Transverse colon (tissue), 3 donors: ENCODE measurements at regions not wholly inside any gene's neighbourhood (a gene's known extent, or its start where the extent isn't known, plus 50 kb on each side); places are given as distances from the start of the nearest gene placed in this dataset.

ENCODE experiments used
- CTCF ChIP-seq, 5 experiments: fragments of 200-600 bp in 3 of 5; fragments of 450-650 bp in 2 of 5; sonication (generic) in 3 of 5; IDR thresholded peaks; 1 replicate in 2 of 5; 2 replicates in 3 of 5; pipeline ENCODE4 v1.5.1; 2016 to 2017; ENCODE audit warnings: antibody characterized with exemption in 5 of 5, inconsistent platforms in 3 of 5, mild to moderate bottlenecking in 2 of 5, moderate library complexity in 1 of 5
- POLR2A ChIP-seq: fragments of 450-650 bp; IDR thresholded peaks from one replicate; pipeline ENCODE4 v1.6.1; 2016; ENCODE audit warnings: antibody characterized with exemption, mild to moderate bottlenecking, moderate library complexity

- TF ChIP-seq POLR2A (no peak), CTCF (IDR thresholded peaks at IDR 0.05) (no peak)
Measured at GRCh38 chr5:114948363-114948762, 221.3 kb downstream of the TRIM36 start.
